ENCODE measurements at regions not wholly inside any gene's neighbourhood (a gene's known extent, or its start where the extent isn't known, plus 50 kb on each side); places are given as distances from the start of the nearest gene placed in this dataset.
"Not testable (repeated sequence)": the region's sequence is repeated elsewhere in the genome, so short reads cannot be mapped to it uniquely, and the experiment has no call there.

DNA sequence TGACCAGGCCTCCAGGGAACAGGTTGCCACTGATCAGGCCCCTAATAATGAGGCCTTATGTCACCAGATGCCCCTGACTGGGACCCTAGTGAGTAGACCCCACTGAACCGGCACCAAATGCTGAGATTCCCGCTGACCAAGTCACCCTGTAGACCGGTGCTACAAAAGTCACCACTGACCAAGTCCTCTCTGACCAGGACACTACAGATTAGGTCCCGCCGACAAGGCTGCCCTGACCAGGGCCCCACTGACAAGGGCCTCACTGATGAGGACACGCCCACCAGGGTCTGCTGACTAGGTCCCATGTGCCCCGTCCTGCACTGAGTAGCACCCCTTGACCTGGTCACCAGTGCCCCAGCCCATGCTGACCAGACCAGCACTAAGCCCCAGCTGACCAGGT is 1159.1 kb upstream of the TPTE start:
- TF ChIP-seq, protein P1, sequence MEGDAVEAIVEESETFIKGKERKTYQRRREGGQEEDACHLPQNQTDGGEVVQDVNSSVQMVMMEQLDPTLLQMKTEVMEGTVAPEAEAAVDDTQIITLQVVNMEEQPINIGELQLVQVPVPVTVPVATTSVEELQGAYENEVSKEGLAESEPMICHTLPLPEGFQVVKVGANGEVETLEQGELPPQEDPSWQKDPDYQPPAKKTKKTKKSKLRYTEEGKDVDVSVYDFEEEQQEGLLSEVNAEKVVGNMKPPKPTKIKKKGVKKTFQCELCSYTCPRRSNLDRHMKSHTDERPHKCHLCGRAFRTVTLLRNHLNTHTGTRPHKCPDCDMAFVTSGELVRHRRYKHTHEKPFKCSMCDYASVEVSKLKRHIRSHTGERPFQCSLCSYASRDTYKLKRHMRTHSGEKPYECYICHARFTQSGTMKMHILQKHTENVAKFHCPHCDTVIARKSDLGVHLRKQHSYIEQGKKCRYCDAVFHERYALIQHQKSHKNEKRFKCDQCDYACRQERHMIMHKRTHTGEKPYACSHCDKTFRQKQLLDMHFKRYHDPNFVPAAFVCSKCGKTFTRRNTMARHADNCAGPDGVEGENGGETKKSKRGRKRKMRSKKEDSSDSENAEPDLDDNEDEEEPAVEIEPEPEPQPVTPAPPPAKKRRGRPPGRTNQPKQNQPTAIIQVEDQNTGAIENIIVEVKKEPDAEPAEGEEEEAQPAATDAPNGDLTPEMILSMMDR (IDR thresholded peaks at IDR 0.05) = not testable (repeated sequence)
- not testable (repeated sequence) for TF ChIP-seq POLR2AphosphoS5 (IDR thresholded peaks at IDR 0.05; ENCODE audit: insufficient read depth in 1 of 2, low read depth in 1 of 2); POLR2A (IDR thresholded peaks at IDR 0.05)
